ENCODE measurements at regions not wholly inside any gene's neighbourhood (a gene's known extent, or its start where the extent isn't known, plus 50 kb on each side); places are given as distances from the start of the nearest gene placed in this dataset.

DNA sequence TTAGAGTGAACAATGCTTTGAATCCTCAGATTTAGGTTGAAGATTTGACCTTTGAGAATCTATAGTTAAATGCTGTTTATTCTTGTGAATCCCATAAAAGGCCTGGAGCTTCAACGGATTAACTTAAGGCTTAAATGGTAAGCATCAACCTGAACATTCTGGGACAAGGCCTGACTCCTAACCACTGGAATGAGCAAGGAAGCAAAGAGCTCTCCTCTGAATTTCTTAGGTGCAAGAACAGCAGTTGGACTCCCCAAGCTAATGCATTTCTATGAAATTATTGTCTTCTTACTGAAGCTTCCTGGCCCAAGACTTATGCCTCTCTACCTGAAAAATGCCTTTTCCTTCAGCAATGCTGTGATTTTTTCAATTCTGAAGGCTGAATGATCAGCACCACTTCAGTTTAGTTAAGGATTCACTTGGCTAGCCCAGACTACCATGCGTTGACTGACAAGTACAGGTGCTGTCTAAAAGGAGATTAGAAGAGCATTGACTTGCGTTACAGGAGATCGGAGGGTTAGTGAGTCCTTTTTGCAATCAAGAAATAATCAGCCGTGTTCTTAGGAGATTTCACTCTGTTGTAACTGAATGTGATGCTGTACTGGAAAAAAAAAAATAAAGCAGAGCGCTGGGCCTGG is 178.5 kb downstream of the ZC3H11B start:
- Histone ChIP-seq H3K4me3 (ENCODE audit: low read depth, low read length, poor library complexity, severe bottlenecking) (no peak overlapping the region), H3K4me1 (ENCODE audit: insufficient read depth, low read length, poor library complexity, severe bottlenecking) (no peaks in the 10 kb centered on the region), H3K27ac (ENCODE audit: low read depth, low read length, poor library complexity, severe bottlenecking) (no peak overlapping the region), H3K36me3 (ENCODE audit: insufficient read depth, low read length, poor library complexity, severe bottlenecking) (no peaks in the 10 kb centered on the region), H3K27me3 (replicated peaks; ENCODE audit: insufficient read depth, low read depth, low read length, poor library complexity) (no peaks in the 10 kb centered on the region), H3K9me3 (ENCODE audit: low read depth, low read length, poor library complexity, severe bottlenecking) (no peaks in the 10 kb centered on the region)
- POLR2A ChIA-PET (ENCODE audit: low non-redundant PET): no interaction called here
- CTCF ChIA-PET: no interaction called here
- intact Hi-C loops (cut with micrococcal nuclease; ENCODE audit: unreplicated experiment): no loop called here
- TF ChIP-seq, protein P1, sequence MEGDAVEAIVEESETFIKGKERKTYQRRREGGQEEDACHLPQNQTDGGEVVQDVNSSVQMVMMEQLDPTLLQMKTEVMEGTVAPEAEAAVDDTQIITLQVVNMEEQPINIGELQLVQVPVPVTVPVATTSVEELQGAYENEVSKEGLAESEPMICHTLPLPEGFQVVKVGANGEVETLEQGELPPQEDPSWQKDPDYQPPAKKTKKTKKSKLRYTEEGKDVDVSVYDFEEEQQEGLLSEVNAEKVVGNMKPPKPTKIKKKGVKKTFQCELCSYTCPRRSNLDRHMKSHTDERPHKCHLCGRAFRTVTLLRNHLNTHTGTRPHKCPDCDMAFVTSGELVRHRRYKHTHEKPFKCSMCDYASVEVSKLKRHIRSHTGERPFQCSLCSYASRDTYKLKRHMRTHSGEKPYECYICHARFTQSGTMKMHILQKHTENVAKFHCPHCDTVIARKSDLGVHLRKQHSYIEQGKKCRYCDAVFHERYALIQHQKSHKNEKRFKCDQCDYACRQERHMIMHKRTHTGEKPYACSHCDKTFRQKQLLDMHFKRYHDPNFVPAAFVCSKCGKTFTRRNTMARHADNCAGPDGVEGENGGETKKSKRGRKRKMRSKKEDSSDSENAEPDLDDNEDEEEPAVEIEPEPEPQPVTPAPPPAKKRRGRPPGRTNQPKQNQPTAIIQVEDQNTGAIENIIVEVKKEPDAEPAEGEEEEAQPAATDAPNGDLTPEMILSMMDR (conservative IDR thresholded peaks at IDR 0.05; ENCODE audit: low read depth, low read length): no peak
- no peak for TF ChIP-seq EZH2 (IDR thresholded peaks at IDR 0.05; ENCODE audit: borderline replicate concordance, low read depth, low read length, poor library complexity, severe bottlenecking)
- no TSS peak for BruUV-seq (replicated peaks)
- DNase-seq (ENCODE audit: low spot score): no peak

DNA sequence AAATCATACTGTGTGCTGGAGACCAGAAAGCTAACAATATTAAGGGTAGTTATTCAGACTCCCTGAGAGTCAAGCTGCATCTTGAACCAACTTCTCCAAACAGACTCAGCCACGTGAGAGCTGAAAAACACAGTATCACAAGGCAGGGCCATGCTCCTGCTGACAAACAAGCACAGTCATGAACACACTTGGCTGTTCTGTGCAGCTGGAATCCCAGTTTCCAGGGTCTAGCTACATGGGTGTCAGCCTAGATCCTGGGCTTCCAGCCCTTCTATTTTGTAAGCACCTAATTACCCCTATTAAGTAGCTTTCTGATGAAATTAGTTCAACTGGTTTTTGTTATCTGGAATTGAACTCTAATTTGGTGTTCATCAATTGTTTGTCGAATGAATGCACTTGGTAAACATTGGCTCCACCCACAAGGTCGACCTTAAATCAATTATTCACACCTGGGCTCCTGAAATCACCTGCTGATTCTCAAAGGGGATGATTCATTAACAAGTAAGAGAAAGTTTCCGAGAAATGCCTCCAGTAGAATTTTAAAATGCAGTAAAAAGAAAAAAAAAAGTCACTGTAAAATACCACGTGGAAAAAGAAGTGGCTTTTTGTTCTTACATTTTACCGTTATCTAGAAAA is 179.3 kb downstream of the ZC3H11B start:
- Histone ChIP-seq H3K27ac (ENCODE audit: low read depth, low read length, poor library complexity, severe bottlenecking) (no peak overlapping the region), H3K4me1 (ENCODE audit: insufficient read depth, low read length, poor library complexity, severe bottlenecking) (no peaks in the 10 kb centered on the region), H3K9me3 (ENCODE audit: low read depth, low read length, poor library complexity, severe bottlenecking) (no peaks in the 10 kb centered on the region), H3K4me3 (ENCODE audit: low read depth, low read length, poor library complexity, severe bottlenecking) (no peak overlapping the region), H3K27me3 (replicated peaks; ENCODE audit: insufficient read depth, low read depth, low read length, poor library complexity) (no peaks in the 10 kb centered on the region), H3K36me3 (ENCODE audit: insufficient read depth, low read length, poor library complexity, severe bottlenecking) (no peaks in the 10 kb centered on the region)
- POLR2A ChIA-PET (ENCODE audit: low non-redundant PET): no interaction called here
- no TSS peak for BruUV-seq (replicated peaks)
- TF ChIP-seq EZH2 (IDR thresholded peaks at IDR 0.05; ENCODE audit: borderline replicate concordance, low read depth, low read length, poor library complexity, severe bottlenecking): no peak
- TF ChIP-seq, protein P1 (conservative IDR thresholded peaks at IDR 0.05; ENCODE audit: low read depth, low read length): no peak
- no peak for DNase-seq (ENCODE audit: low spot score)
- intact Hi-C loops (cut with micrococcal nuclease; ENCODE audit: unreplicated experiment): no loop called here
- CTCF ChIA-PET: no interaction called here

DNA sequence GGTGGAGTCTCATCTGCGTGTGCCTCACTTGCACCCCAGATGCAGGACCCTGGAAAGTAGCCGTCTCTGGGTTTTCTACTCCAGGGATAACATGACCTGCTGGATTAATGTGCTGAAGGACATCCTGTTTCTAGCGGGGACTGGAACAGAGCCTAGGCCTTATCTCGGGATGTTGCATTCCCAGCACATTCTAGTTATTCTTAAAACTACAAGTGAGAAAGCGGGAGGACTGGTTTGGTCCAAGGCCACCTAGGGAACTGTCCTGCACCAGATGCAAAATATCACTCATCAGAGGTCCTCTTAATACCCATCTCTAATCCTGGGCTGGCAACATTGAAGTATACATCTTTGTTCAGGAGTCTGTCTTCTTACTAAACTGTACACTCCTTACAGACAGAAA is 179.9 kb downstream of the ZC3H11B start:
- no peak for TF ChIP-seq EZH2 (IDR thresholded peaks at IDR 0.05; ENCODE audit: borderline replicate concordance, low read depth, low read length, poor library complexity, severe bottlenecking)
- TF ChIP-seq, protein P1 (conservative IDR thresholded peaks at IDR 0.05; ENCODE audit: low read depth, low read length): no peak
- CTCF ChIA-PET: no interaction called here
- Histone ChIP-seq H3K4me3 (ENCODE audit: low read depth, low read length, poor library complexity, severe bottlenecking) (no peak overlapping the region), H3K4me1 (ENCODE audit: insufficient read depth, low read length, poor library complexity, severe bottlenecking) (no peaks in the 10 kb centered on the region), H3K9me3 (ENCODE audit: low read depth, low read length, poor library complexity, severe bottlenecking) (no peaks in the 10 kb centered on the region), H3K27ac (ENCODE audit: low read depth, low read length, poor library complexity, severe bottlenecking) (no peak overlapping the region), H3K36me3 (ENCODE audit: insufficient read depth, low read length, poor library complexity, severe bottlenecking) (no peaks in the 10 kb centered on the region), H3K27me3 (replicated peaks; ENCODE audit: insufficient read depth, low read depth, low read length, poor library complexity) (no peaks in the 10 kb centered on the region)
- no peak for DNase-seq (ENCODE audit: low spot score)
- no TSS peak for BruUV-seq (replicated peaks)
- intact Hi-C loops (cut with micrococcal nuclease; ENCODE audit: unreplicated experiment): no loop called here
- POLR2A ChIA-PET (ENCODE audit: low non-redundant PET): no interaction called here
